Neural progenitor cell (in vitro differentiated cells): ENCODE measurements at regions not wholly inside any gene's neighbourhood (a gene's known extent, or its start where the extent isn't known, plus 50 kb on each side); places are given as distances from the start of the nearest gene placed in this dataset.
A peak's percentile ranks its signal among the peaks of the same experiment; 100 is the strongest.

ENCODE experiments used
- DNase-seq: peaks from one replicate; pipeline ENCODE4 v3.0.0-alpha.2; 2016; ENCODE audit warnings: low spot score
- H2AFZ ChIP-seq: fragments of 200-600 bp; sonication (generic); replicated peaks from 2 replicates; pipeline ENCODE4 v1.6.1; 2016; ENCODE audit warnings: antibody characterized with exemption
- H3F3A ChIP-seq: fragments of 200-600 bp; sonication (generic); 2 replicates; pipeline ENCODE4 v1.6.1; 2016; ENCODE audit warnings: antibody characterized with exemption, low read depth
- H3K27ac ChIP-seq: fragments of 200-600 bp; sonication (generic); 2 replicates; pipeline ENCODE4 v1.5.1; 2016; ENCODE audit warnings: mild to moderate bottlenecking
- H3K27me3 ChIP-seq: fragments of 200-600 bp; sonication (generic); 2 replicates; pipeline ENCODE4 v1.6.1; 2016; ENCODE audit warnings: mild to moderate bottlenecking, moderate library complexity
- H3K36me3 ChIP-seq: fragments of 200-600 bp; sonication (generic); 2 replicates; pipeline ENCODE4 v1.5.1; 2016
- H3K4me1 ChIP-seq: fragments of 200-600 bp; sonication (generic); 2 replicates; pipeline ENCODE4 v1.6.1; 2016; ENCODE audit warnings: mixed run types
- H3K4me2 ChIP-seq: fragments of 200-600 bp; sonication (generic); 2 replicates; pipeline ENCODE4 v1.6.1; 2016
- H3K4me3 ChIP-seq: fragments of 200-600 bp; sonication (generic); 2 replicates; pipeline ENCODE4 v1.5.1; 2016
- H3K79me2 ChIP-seq: fragments of 200-600 bp; sonication (generic); 2 replicates; pipeline ENCODE4 v1.6.1; 2016; ENCODE audit warnings: low read depth
- H3K9ac ChIP-seq: fragments of 200-600 bp; sonication (generic); 2 replicates; pipeline ENCODE4 v1.6.1; 2016
- H3K9me3 ChIP-seq: fragments of 200-600 bp; sonication (generic); 2 replicates; pipeline ENCODE4 v1.5.1; 2016; ENCODE audit warnings: low read depth
- H4K20me1 ChIP-seq: fragments of 200-600 bp; sonication (generic); 2 replicates; pipeline ENCODE4 v1.6.1; 2016; ENCODE audit warnings: low read depth
- H3K27ac Mint-ChIP-seq: 3 replicates; pipeline ENCODE4 v1.8.0; 2021; ENCODE audit warnings: mixed read lengths
- H3K27me3 Mint-ChIP-seq: 2 replicates; pipeline ENCODE4 v1.8.0; 2022; ENCODE audit warnings: low read depth, mild to moderate bottlenecking, inconsistent platforms, moderate library complexity, mixed read lengths; ENCODE audit not compliant: insufficient read depth
- H3K36me3 Mint-ChIP-seq: 3 replicates; pipeline ENCODE4 v1.8.0; 2021; ENCODE audit warnings: mixed read lengths
- H3K4me1 Mint-ChIP-seq: 3 replicates; pipeline ENCODE4 v1.8.0; 2021; ENCODE audit warnings: mixed read lengths
- H3K4me3 Mint-ChIP-seq: 3 replicates; pipeline ENCODE4 v1.8.0; 2021; ENCODE audit warnings: mild to moderate bottlenecking, moderate library complexity, mixed read lengths
- H3K9me3 Mint-ChIP-seq: 3 replicates; pipeline ENCODE4 v1.8.0; 2020; ENCODE audit warnings: mixed read lengths
- CTCF ChIP-seq: fragments of 200-600 bp; sonication (generic); IDR thresholded peaks from 2 replicates; pipeline ENCODE4 v1.5.1; 2017; ENCODE audit warnings: antibody characterized with exemption, mild to moderate bottlenecking
- EZH2 ChIP-seq: fragments of 200-600 bp; sonication (generic); IDR thresholded peaks from 2 replicates; pipeline ENCODE4 v1.6.1; 2017; ENCODE audit warnings: antibody characterized with exemption, mild to moderate bottlenecking, moderate library complexity
- EZH2phosphoT487 ChIP-seq: fragments of 200-600 bp; sonication (generic); IDR thresholded peaks from 2 replicates; pipeline ENCODE4 v1.6.1; 2017; ENCODE audit warnings: antibody characterized with exemption

- Mint-ChIP-seq H3K27me3 (no peaks in the 10 kb centered on the region), H3K9me3 (no peaks in the 10 kb centered on the region)
Measured at GRCh38 chr9:25570802-25571201, 107.4 kb downstream of the TUSC1 start.

GRCh38 chr9:25562101-25562500 lies 116.1 kb downstream of the TUSC1 start:
- Histone ChIP-seq H4K20me1 (no peaks in the 10 kb centered on the region), H3K4me2 (no peak overlapping the region), H2AFZ (no peak overlapping the region), H3K9ac (no peak overlapping the region), H3K79me2 (no peaks in the 10 kb centered on the region), H3F3A (no peaks in the 10 kb centered on the region), H3K27ac (no peak overlapping the region), H3K4me3 (no peak overlapping the region), H3K9me3 (no peaks in the 10 kb centered on the region), H3K27me3 (no peaks in the 10 kb centered on the region), H3K36me3 (no peaks in the 10 kb centered on the region), H3K4me1 (no peaks in the 10 kb centered on the region)
- no peak overlapping the region for H3K27ac Mint-ChIP-seq
- H3K9me3 Mint-ChIP-seq: no peaks in the 10 kb centered on the region
- DNase-seq: no peak
- no peaks in the 10 kb centered on the region for H3K36me3 Mint-ChIP-seq
- H3K27me3 Mint-ChIP-seq: no peaks in the 10 kb centered on the region
- H3K4me3 Mint-ChIP-seq: no peak overlapping the region
- H3K4me1 Mint-ChIP-seq: no peaks in the 10 kb centered on the region
- no peak for TF ChIP-seq EZH2
- TF ChIP-seq EZH2phosphoT487: no peak
- no peak for TF ChIP-seq CTCF

More at GRCh38 chr9:25570802-25571201, 107.4 kb downstream of the TUSC1 start:
- Histone ChIP-seq H4K20me1 (no peaks in the 10 kb centered on the region), H3K4me3 (no peak overlapping the region), H3K27ac (no peak overlapping the region), H3F3A (no peaks in the 10 kb centered on the region), H3K4me2 (no peak overlapping the region), H3K27me3 (no peaks in the 10 kb centered on the region), H3K36me3 (no peaks in the 10 kb centered on the region), H3K9ac (no peak overlapping the region), H3K79me2 (no peaks in the 10 kb centered on the region), H2AFZ (no peak overlapping the region), H3K9me3 (no peaks in the 10 kb centered on the region), H3K4me1 (peaks cover 9% of the 10 kb centered on the region)
- H3K27ac Mint-ChIP-seq: no peak overlapping the region
- DNase-seq: peak; percentile 71
- H3K36me3 Mint-ChIP-seq: no peaks in the 10 kb centered on the region
- no peak for TF ChIP-seq CTCF
- TF ChIP-seq EZH2: no peak
- no peak for TF ChIP-seq EZH2phosphoT487
- H3K4me1 Mint-ChIP-seq: peaks cover 2% of the 10 kb centered on the region
- H3K4me3 Mint-ChIP-seq: no peak overlapping the region

- Histone ChIP-seq H3K79me2 (no peaks in the 10 kb centered on the region), H3K27me3 (no peaks in the 10 kb centered on the region), H4K20me1 (no peaks in the 10 kb centered on the region), H3K4me3 (no peak overlapping the region), H3K4me1 (no peaks in the 10 kb centered on the region), H3K9me3 (no peaks in the 10 kb centered on the region), H3K27ac (no peak overlapping the region), H3K9ac (no peak overlapping the region), H3K4me2 (no peak overlapping the region), H3F3A (no peaks in the 10 kb centered on the region), H2AFZ (no peak overlapping the region), H3K36me3 (no peaks in the 10 kb centered on the region)
- H3K4me3 Mint-ChIP-seq: no peak overlapping the region
- no peaks in the 10 kb centered on the region for H3K4me1 Mint-ChIP-seq
- no peaks in the 10 kb centered on the region for H3K9me3 Mint-ChIP-seq
- H3K27me3 Mint-ChIP-seq: no peaks in the 10 kb centered on the region
- no peaks in the 10 kb centered on the region for H3K36me3 Mint-ChIP-seq
- no peak overlapping the region for H3K27ac Mint-ChIP-seq
- DNase-seq: no peak
- no peak for TF ChIP-seq EZH2phosphoT487
Measured at GRCh38 chr9:25557645-25558300, 120.5 kb downstream of the TUSC1 start.

GRCh38 chr9:25556540-25556939 lies 121.7 kb downstream of the TUSC1 start:
- TF ChIP-seq EZH2: no peak
- no peak for TF ChIP-seq CTCF
- no peak for TF ChIP-seq EZH2phosphoT487
- no peak for DNase-seq
- Histone ChIP-seq H3F3A (no peaks in the 10 kb centered on the region), H2AFZ (no peak overlapping the region), H3K9me3 (no peaks in the 10 kb centered on the region), H3K4me2 (no peak overlapping the region), H3K79me2 (no peaks in the 10 kb centered on the region), H3K4me3 (no peak overlapping the region), H3K36me3 (no peaks in the 10 kb centered on the region), H4K20me1 (no peaks in the 10 kb centered on the region), H3K27me3 (no peaks in the 10 kb centered on the region), H3K9ac (no peak overlapping the region), H3K4me1 (no peaks in the 10 kb centered on the region), H3K27ac (no peak overlapping the region)
- Mint-ChIP-seq H3K36me3 (no peaks in the 10 kb centered on the region), H3K4me3 (no peak overlapping the region), H3K9me3 (no peaks in the 10 kb centered on the region), H3K4me1 (no peaks in the 10 kb centered on the region), H3K27me3 (no peaks in the 10 kb centered on the region), H3K27ac (no peak overlapping the region)
